GM12891 (cell line): ENCODE measurements at regions not wholly inside any gene's neighbourhood (a gene's known extent, or its start where the extent isn't known, plus 50 kb on each side); places are given as distances from the start of the nearest gene placed in this dataset.
"Not testable (repeated sequence)": the region's sequence is repeated elsewhere in the genome, so short reads cannot be mapped to it uniquely, and the experiment has no call there.

Source experiments
- DNase-seq: peaks from one replicate; pipeline ENCODE4 v3.0.0; 2011; ENCODE audit warnings: low spot score; ENCODE audit not compliant: insufficient read length
- FAIRE-seq: peaks from 2 replicates; lab custom pipeline; 2011; peaks lifted over from hg19 to GRCh38; lab: Jason Lieb, UNC
- PAX5 ChIP-seq: IDR thresholded peaks from 2 replicates; pipeline ENCODE4 v1.6.1; 2011; ENCODE audit warnings: low read length, moderate library complexity, mild to moderate bottlenecking; ENCODE audit not compliant: insufficient read depth, severe bottlenecking
- POLR2A ChIP-seq: IDR thresholded peaks from 2 replicates; pipeline ENCODE4 v1.6.1; 2011; ENCODE audit warnings: low read depth, low read length, control low read depth
- POLR2AphosphoS5 ChIP-seq: IDR thresholded peaks from 2 replicates; pipeline ENCODE4 v1.6.1; 2011; ENCODE audit warnings: low read depth, low read length, control low read depth
- POU2F2 ChIP-seq: IDR thresholded peaks from 2 replicates; pipeline ENCODE4 v1.6.1; 2011; ENCODE audit warnings: low read depth, mild to moderate bottlenecking, control low read depth, low read length, moderate library complexity
- SPI1 ChIP-seq: IDR thresholded peaks from 2 replicates; pipeline ENCODE4 v1.6.1; 2011; ENCODE audit warnings: low read depth, low read length, control low read depth
- TAF1 ChIP-seq: IDR thresholded peaks from 2 replicates; pipeline ENCODE4 v1.6.1; 2011; ENCODE audit warnings: low read depth, low read length, control low read depth

- FAIRE-seq = no peak
- no peak for DNase-seq
- no peak for TF ChIP-seq SPI1
- TF ChIP-seq POLR2A = no peak
- no peak for TF ChIP-seq PAX5
Observed at GRCh38 chr16:73949574-73950320, 346.9 kb upstream of the PSMD7 start.

GRCh38 chr16:73945631-73946030 lies 351.0 kb upstream of the PSMD7 start:
- FAIRE-seq (no peak), DNase-seq (no peak)

GRCh38 chr16:73943184-73943583 lies 353.4 kb upstream of the PSMD7 start:
- FAIRE-seq, DNase-seq: not testable (repeated sequence)

More at GRCh38 chr16:73945631-73946030, 351.0 kb upstream of the PSMD7 start:
- TF ChIP-seq POU2F2 (no peak), PAX5 (no peak), POLR2AphosphoS5 (no peak), SPI1 (no peak), POLR2A (no peak), TAF1 (no peak)

GRCh38 chr16:73940786-73941185 lies 355.8 kb upstream of the PSMD7 start:
- DNase-seq, FAIRE-seq: not testable (repeated sequence)

- DNase-seq (no peak), FAIRE-seq (no peak)
- TF ChIP-seq TAF1 (no peak), POLR2AphosphoS5 (no peak)
Observed at GRCh38 chr16:73923951-73924350, 372.7 kb upstream of the PSMD7 start.

- DNase-seq (no peak), FAIRE-seq (no peak)
- no peak for TF ChIP-seq SPI1
- no peak for TF ChIP-seq TAF1
- no peak for TF ChIP-seq POLR2A
- TF ChIP-seq PAX5 = no peak
- no peak for TF ChIP-seq POLR2AphosphoS5
- TF ChIP-seq POU2F2 = no peak
Observed at GRCh38 chr16:73921295-73921694, 375.3 kb upstream of the PSMD7 start.

GRCh38 chr16:73916829-73917594 lies 379.6 kb upstream of the PSMD7 start:
- FAIRE-seq = no peak
- DNase-seq = no peak
- TF ChIP-seq POLR2AphosphoS5 (no peak), TAF1 (no peak), POLR2A (no peak), POU2F2 (no peak), SPI1 (no peak)

GRCh38 chr16:73915935-73916334 lies 380.7 kb upstream of the PSMD7 start:
- FAIRE-seq = no peak
- no peak for DNase-seq
- TF ChIP-seq PAX5 (no peak), TAF1 (no peak), POLR2A (no peak), SPI1 (no peak), POLR2AphosphoS5 (no peak), POU2F2 (no peak)

- no peak for TF ChIP-seq SPI1
- TF ChIP-seq POLR2AphosphoS5 = no peak
- TF ChIP-seq PAX5 = no peak
- TF ChIP-seq POLR2A = no peak
- no peak for TF ChIP-seq POU2F2
- no peak for TF ChIP-seq TAF1
- DNase-seq (no peak), FAIRE-seq (no peak)
Observed at GRCh38 chr16:73915140-73915539, 381.5 kb upstream of the PSMD7 start.

- DNase-seq (no peak), FAIRE-seq (no peak)
Observed at GRCh38 chr16:73912850-73913249, 383.8 kb upstream of the PSMD7 start.

GRCh38 chr16:73912281-73912680 lies 384.3 kb upstream of the PSMD7 start:
- DNase-seq (no peak), FAIRE-seq (no peak)
- TF ChIP-seq POLR2AphosphoS5 (no peak), POU2F2 (no peak), TAF1 (no peak)

More at GRCh38 chr16:73912850-73913249, 383.8 kb upstream of the PSMD7 start:
- TF ChIP-seq POLR2AphosphoS5 = no peak
- no peak for TF ChIP-seq POLR2A
- no peak for TF ChIP-seq PAX5
- no peak for TF ChIP-seq POU2F2
- TF ChIP-seq SPI1 = no peak
- TF ChIP-seq TAF1 = no peak
